K562 (cell line): ENCODE measurements at regions not wholly inside any gene's neighbourhood (a gene's known extent, or its start where the extent isn't known, plus 50 kb on each side); places are given as distances from the start of the nearest gene placed in this dataset.

Experiments
- ATAC-seq: fragments of 200-7000 bp; cut with Tn5 transposase; 3 replicates; pipeline ENCODE4 v1.9.1; 2020; ENCODE audit warnings: moderate library complexity
- BruUV-seq: library from RNA; stranded (reverse); fragments of 400-500 nt; replicated peaks from 2 replicates; lab custom pipeline; 2021; lab: Mats Ljungman, UMichigan
- CTCF ChIA-PET: fragments of 300-600 bp; formaldehyde crosslinking; extraction: SDS; loops from one replicate; lab custom pipeline; 2021; ENCODE audit warnings: low intra/inter-chr PET ratio; lab: Yijun Ruan, JAX
- POLR2A ChIA-PET: fragments of 300-600, 350-650 bp; sonication (Branson Sonifier 250); formaldehyde crosslinking; extraction: SDS; loops from one replicate; lab custom pipeline; 2021; ENCODE audit warnings: antibody characterized with exemption, inconsistent platforms; lab: Yijun Ruan, JAX
- DNase-seq, 4 experiments: peaks; one replicate each; pipeline versions ENCODE4 v3.0.0 to v3.0.0-alpha.2; 2011 to 2018; ENCODE audit warnings: low spot score in 3 of 4, mixed read lengths in 3 of 4; ENCODE audit errors: extremely low read depth in 1 of 4
- FAIRE-seq: peaks from 2 replicates; lab custom pipeline; 2011; peaks lifted over from hg19 to GRCh38; lab: Jason Lieb, UNC
- H2AFZ ChIP-seq: 2 replicates; pipeline ENCODE4 v1.6.0; 2011; ENCODE audit warnings: low read depth, low read length, control low read depth, inconsistent platforms
- H3K27ac ChIP-seq: fragments of 200-600 bp; 3 replicates; pipeline ENCODE4 v1.8.0; 2011; ENCODE audit warnings: low read depth, mild to moderate bottlenecking, control low read depth, inconsistent platforms, low read length, moderate library complexity, mixed read lengths; ENCODE audit errors: extremely low read depth
- H3K27me3 ChIP-seq, 2 experiments: fragments of 300-600 bp in 1 of 2; 2 replicates in 1 of 2; 3 replicates in 1 of 2; pipeline versions ENCODE4 v1.6.0 to v1.8.0; 2011; ENCODE audit warnings: inconsistent platforms in 2 of 2, low read length in 2 of 2, mild to moderate bottlenecking in 1 of 2, mixed read lengths in 1 of 2, moderate library complexity in 1 of 2; ENCODE audit not compliant: control insufficient read depth in 2 of 2, insufficient read depth in 2 of 2
- H3K36me3 ChIP-seq: fragments of 300-600 bp; 3 replicates; pipeline ENCODE4 v1.8.0; 2011; ENCODE audit warnings: mild to moderate bottlenecking, low read length, inconsistent platforms; ENCODE audit not compliant: control insufficient read depth, insufficient read depth
- H3K4me1 ChIP-seq, 2 experiments: fragments of 200-600 bp in 1 of 2; replicated peaks in 1 of 2; 2 replicates in 1 of 2; 3 replicates in 1 of 2; pipeline versions ENCODE4 v1.5.1 to v1.8.0; 2011; ENCODE audit warnings: inconsistent platforms in 2 of 2, low read length in 2 of 2, mild to moderate bottlenecking in 1 of 2, mixed read lengths in 1 of 2, moderate library complexity in 1 of 2; ENCODE audit not compliant: control insufficient read depth in 2 of 2, insufficient read depth in 2 of 2
- H3K4me2 ChIP-seq: 2 replicates; pipeline ENCODE4 v1.6.1; 2011; ENCODE audit warnings: low read length, control low read depth, inconsistent platforms, mixed read lengths; ENCODE audit not compliant: insufficient read depth
- H3K4me3 ChIP-seq: fragments of 200-600 bp; sonication (generic), shearing (Covaris generic); 2 replicates; pipeline ENCODE4 v1.5.1; 2016; ENCODE audit warnings: control low read depth, inconsistent platforms
- H3K79me2 ChIP-seq: fragments of 200-600 bp; 3 replicates; pipeline ENCODE4 v1.8.0; 2011; ENCODE audit warnings: low read length, inconsistent platforms; ENCODE audit not compliant: control insufficient read depth, insufficient read depth
- H3K9ac ChIP-seq, 2 experiments: 2 replicates each; pipeline versions ENCODE4 v1.6.0 to v1.6.1; 2011; ENCODE audit warnings: low read depth in 2 of 2, low read length in 2 of 2, control low read depth in 1 of 2, inconsistent platforms in 1 of 2, mild to moderate bottlenecking in 1 of 2, mixed read lengths in 1 of 2; ENCODE audit not compliant: insufficient read depth in 1 of 2
- H3K9me1 ChIP-seq: one replicate; pipeline ENCODE4 v1.6.0; 2011; ENCODE audit warnings: inconsistent platforms, mild to moderate bottlenecking, low read length, moderate library complexity; ENCODE audit not compliant: control insufficient read depth, insufficient read depth
- H3K9me3 ChIP-seq: replicated peaks from 2 replicates; pipeline ENCODE4 v1.5.1; 2011; ENCODE audit warnings: low read depth, low read length, inconsistent platforms; ENCODE audit not compliant: control insufficient read depth, insufficient read depth
- H4K20me1 ChIP-seq: replicated peaks from 2 replicates; pipeline ENCODE4 v1.6.1; 2011; ENCODE audit warnings: low read length, inconsistent platforms, mixed read lengths; ENCODE audit not compliant: control insufficient read depth, insufficient read depth
- CBX2 ChIP-seq: fragments of 200-600 bp; sonication (generic); IDR thresholded peaks from one replicate; pipeline ENCODE4 v1.6.1; 2012; ENCODE audit warnings: mild to moderate bottlenecking, low read length, inconsistent platforms; ENCODE audit not compliant: insufficient read depth, poor library complexity, severe bottlenecking
- CREM ChIP-seq: IDR thresholded peaks from 2 replicates; pipeline ENCODE4 v1.6.1; 2014; ENCODE audit warnings: antibody characterized with exemption, low read depth
- ETS2 ChIP-seq: IDR thresholded peaks from 2 replicates; pipeline ENCODE4 v1.6.1; 2016; ENCODE audit warnings: borderline replicate concordance, missing genetic modification characterization, mild to moderate bottlenecking, moderate library complexity, missing compliant biosample characterization; ENCODE audit not compliant: poor library complexity, severe bottlenecking
- FOXP1 ChIP-seq: sonication (generic); formaldehyde crosslinking; IDR thresholded peaks from 2 replicates; pipeline ENCODE4 v1.8.0; 2022; ENCODE audit warnings: mild to moderate bottlenecking, missing genetic modification reagents
- NCOA2 ChIP-seq, 2 experiments: fragments of 450-650 bp; IDR thresholded peaks; 2 replicates each; pipeline ENCODE4 v1.6.1; 2018; ENCODE audit warnings: mild to moderate bottlenecking in 2 of 2, moderate library complexity in 1 of 2; ENCODE audit not compliant: partially characterized antibody in 2 of 2
- NCOA4 ChIP-seq: fragments of 450-650 bp; IDR thresholded peaks from 2 replicates; pipeline ENCODE4 v1.6.1; 2018; ENCODE audit warnings: mild to moderate bottlenecking; ENCODE audit not compliant: partially characterized antibody
- NR2C2 ChIP-seq, 2 experiments: fragments of 200-800 bp in 1 of 2; sonication (Bioruptor generic) in 1 of 2; sonication (generic) in 1 of 2; formaldehyde crosslinking in 1 of 2; IDR thresholded peaks; 2 replicates each; pipeline versions ENCODE4 v1.6.1 to v1.8.0; 2016 to 2022; ENCODE audit warnings: mild to moderate bottlenecking in 1 of 2, missing compliant biosample characterization in 1 of 2, missing genetic modification characterization in 1 of 2, missing genetic modification reagents in 1 of 2
- PCBP1 ChIP-seq: fragments of 200-400 bp; formaldehyde crosslinking; IDR thresholded peaks from 2 replicates; pipeline ENCODE4 v1.6.1; 2018; ENCODE audit warnings: mild to moderate bottlenecking, low read depth, low read length; ENCODE audit not compliant: poor library complexity, severe bottlenecking
- PHTF2 ChIP-seq: fragments of 250-450 bp; sonication (Bioruptor Pico); IDR thresholded peaks from 2 replicates; pipeline ENCODE4 v1.5.0; 2021; ENCODE audit warnings: mild to moderate bottlenecking
- SIRT6 ChIP-seq: IDR thresholded peaks from one replicate; pipeline ENCODE4 v1.6.1; 2012; ENCODE audit warnings: low read depth, mild to moderate bottlenecking, control low read depth, inconsistent platforms, low read length, moderate library complexity
- SPI1 ChIP-seq: IDR thresholded peaks from 2 replicates; pipeline ENCODE4 v1.6.1; 2011; ENCODE audit warnings: low read depth, low read length, control low read depth, borderline replicate concordance
- XRCC4 ChIP-seq: IDR thresholded peaks from one replicate; pipeline ENCODE4 v1.6.1; 2011; ENCODE audit not compliant: insufficient read depth, insufficient read length; ENCODE audit errors: extremely low read depth
- ZC3H8 ChIP-seq: fragments of 450-650 bp; IDR thresholded peaks from 2 replicates; pipeline ENCODE4 v1.6.1; 2017
- ZNF324 ChIP-seq: fragments of 250-450 bp; sonication (Bioruptor Pico); IDR thresholded peaks from 2 replicates; pipeline ENCODE4 v1.4.0; 2020; ENCODE audit warnings: mild to moderate bottlenecking
- ZNF408 ChIP-seq: fragments of 250-450 bp; sonication (Bioruptor Pico); IDR thresholded peaks from 2 replicates; pipeline ENCODE4 v1.4.0; 2020; ENCODE audit warnings: low read depth, mild to moderate bottlenecking, moderate library complexity
- ZSCAN29 ChIP-seq: fragments of 450-650 bp; IDR thresholded peaks from 2 replicates; pipeline ENCODE4 v1.6.1; 2017
- WGBS: fragments of 100-300 bp; shearing (Covaris generic); methylation state at CpG from one replicate; pipeline ENCODE4 v1.1.6; 2016; ENCODE audit warnings: low coverage, mixed read lengths; ENCODE audit not compliant: insufficient coverage; ENCODE audit errors: missing lambda C conversion rate; 5-methylcytosine and 5-hydroxymethylcytosine counted together
- in situ Hi-C: fragments of 300-500 bp; cut with MboI; formaldehyde crosslinking; loops from 4 replicates; pipeline ENCODE4 v1.15.0; 2018; ENCODE audit warnings: inconsistent platforms, mixed read lengths
- intact Hi-C: fragments of 100-400 bp; cut with micrococcal nuclease; formaldehyde crosslinking; loops from 2 replicates; pipeline ENCODE4 v1.14.2; 2022
- TF ChIP-seq, protein P1 (sequence below): fragments of 450-650 bp; formaldehyde crosslinking; IDR thresholded peaks from 2 replicates; pipeline ENCODE4 v1.4.0; 2020; ENCODE audit warnings: mild to moderate bottlenecking, moderate library complexity

DNA sequence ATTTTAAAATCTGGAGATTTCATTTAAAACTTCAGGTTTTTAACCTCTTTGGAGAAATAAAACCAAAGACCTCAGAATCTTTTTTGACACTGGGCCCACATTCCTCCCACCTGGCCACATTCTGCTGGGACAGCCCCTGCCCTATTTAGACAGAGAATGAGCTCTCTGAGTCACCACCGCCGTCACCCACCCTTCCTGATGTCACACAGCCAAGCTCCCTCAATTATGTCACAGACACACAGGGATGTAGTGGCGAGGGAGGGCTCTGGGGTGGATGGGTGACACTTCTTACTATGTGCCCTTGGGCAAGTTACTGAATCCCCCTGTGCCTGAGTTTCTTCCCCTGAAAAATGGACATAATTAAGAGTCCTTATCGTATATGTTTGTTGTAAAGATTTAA is 162.6 kb downstream of the RAB11FIP2 start:
- Histone ChIP-seq H2AFZ (no peak overlapping the region), H4K20me1 (no peaks in the 10 kb centered on the region), H3K4me1 (no peaks in the 10 kb centered on the region), H3K27me3 (no peaks in the 10 kb centered on the region; a peak in 1 of 5 replicates), H3K9ac (no peak overlapping the region), H3K36me3 (no peaks in the 10 kb centered on the region), H3K9me3 (no peaks in the 10 kb centered on the region), H3K4me2 (no peak overlapping the region), H3K9me1 (no peaks in the 10 kb centered on the region), H3K27ac (no peak overlapping the region), H3K79me2 (no peaks in the 10 kb centered on the region), H3K4me3 (no peak overlapping the region)
- intact Hi-C loops, result no loop called here
- no TSS peak for BruUV-seq
- POLR2A ChIA-PET, result no interaction called here
- 2% methylated on average over 4 of the region's 4 CpGs for WGBS
- no peak for ATAC-seq
- CTCF ChIA-PET, result no interaction called here
- DNase-seq, result no peak
- TF ChIP-seq CREM, result 0 out of 2 replicates have a peak, but pooled peaks have one; percentile 17
- no peak for TF ChIP-seq ZNF408 (CRISPR knock-in tag)
- FAIRE-seq, result no peak
- in situ Hi-C loops, result no loop called here

DNA sequence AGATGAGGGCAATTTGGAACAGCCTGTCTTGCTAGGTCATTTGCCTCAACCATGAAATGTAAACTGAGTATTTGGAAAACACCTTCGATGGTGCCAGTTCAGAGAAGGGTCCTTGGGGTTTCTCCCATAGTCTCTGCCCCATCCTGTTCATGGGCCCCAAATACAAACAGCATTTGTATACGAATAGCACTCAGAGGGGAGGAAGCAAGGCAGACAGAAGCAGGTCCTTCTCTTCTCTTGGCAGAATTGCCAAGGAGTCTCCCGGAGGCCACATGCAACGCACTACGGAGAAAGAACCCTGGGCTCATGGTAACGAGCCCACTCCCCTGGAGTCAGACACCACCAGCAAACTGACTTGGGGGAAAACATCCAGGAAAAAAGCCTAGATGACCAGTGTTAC is 162.1 kb downstream of the RAB11FIP2 start:
- CTCF ChIA-PET, result no interaction called here
- H3K27me3 ChIP-seq, result no peaks in the 10 kb centered on the region; a peak in 1 of 5 replicates
- H3K4me1 ChIP-seq, result no peaks in the 10 kb centered on the region
- no peaks in the 10 kb centered on the region for H3K36me3 ChIP-seq
- no peak for FAIRE-seq
- H3K79me2 ChIP-seq, result no peaks in the 10 kb centered on the region
- DNase-seq, result no peak
- no peak overlapping the region for H3K4me2 ChIP-seq
- H2AFZ ChIP-seq, result no peak overlapping the region
- H3K9me3 ChIP-seq, result no peaks in the 10 kb centered on the region
- H3K4me3 ChIP-seq, result no peak overlapping the region
- WGBS, result 5% methylated on average over 2 of the region's 6 CpGs
- ATAC-seq, result no peak
- H3K9ac ChIP-seq, result no peak overlapping the region
- POLR2A ChIA-PET, result no interaction called here
- H3K9me1 ChIP-seq, result no peaks in the 10 kb centered on the region
- no peak overlapping the region for H3K27ac ChIP-seq
- H4K20me1 ChIP-seq, result no peaks in the 10 kb centered on the region
- no TSS peak for BruUV-seq
- intact Hi-C loops (no loop called here), in situ Hi-C loops (no loop called here)
- TF ChIP-seq, protein P1, sequence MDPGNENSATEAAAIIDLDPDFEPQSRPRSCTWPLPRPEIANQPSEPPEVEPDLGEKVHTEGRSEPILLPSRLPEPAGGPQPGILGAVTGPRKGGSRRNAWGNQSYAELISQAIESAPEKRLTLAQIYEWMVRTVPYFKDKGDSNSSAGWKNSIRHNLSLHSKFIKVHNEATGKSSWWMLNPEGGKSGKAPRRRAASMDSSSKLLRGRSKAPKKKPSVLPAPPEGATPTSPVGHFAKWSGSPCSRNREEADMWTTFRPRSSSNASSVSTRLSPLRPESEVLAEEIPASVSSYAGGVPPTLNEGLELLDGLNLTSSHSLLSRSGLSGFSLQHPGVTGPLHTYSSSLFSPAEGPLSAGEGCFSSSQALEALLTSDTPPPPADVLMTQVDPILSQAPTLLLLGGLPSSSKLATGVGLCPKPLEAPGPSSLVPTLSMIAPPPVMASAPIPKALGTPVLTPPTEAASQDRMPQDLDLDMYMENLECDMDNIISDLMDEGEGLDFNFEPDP (CRISPR knock-in tag), result no peak
- TF ChIP-seq SPI1 (no peak), ZC3H8 (no peak), PHTF2 (CRISPR knock-in tag) (no peak), NR2C2 (CRISPR knock-in tag; IDR thresholded peaks at IDR 0.05) (no peak), NR2C2 (tag; IDR thresholded peaks at IDR 0.05) (no peak), ZSCAN29 (no peak), FOXP1 (CRISPR knock-in tag) (no peak), CBX2 (no peak), XRCC4 (no peak), NCOA2 (IDR thresholded peaks at IDR 0.05; ENCODE audit: partially characterized antibody in 2 of 2) (no peak), ZNF324 (CRISPR knock-in tag) (no peak), ETS2 (tag) (no peak), PCBP1 (no peak), SIRT6 (no peak), NCOA4 (no peak)
